Smooth muscle cell (in vitro differentiated cells): ENCODE measurements at regions not wholly inside any gene's neighbourhood (a gene's known extent, or its start where the extent isn't known, plus 50 kb on each side); places are given as distances from the start of the nearest gene placed in this dataset.

Experiments used
- DNase-seq: peaks from one replicate; lab custom pipeline; 2025; ENCODE audit not compliant: unreplicated experiment; lab: John Stamatoyannopoulos, UW
- H2AFZ ChIP-seq: fragments of 200-600 bp; sonication (generic); 2 replicates; pipeline ENCODE4 v1.6.0; 2016; ENCODE audit warnings: antibody characterized with exemption, low read depth, mild to moderate bottlenecking
- H3F3A ChIP-seq: fragments of 200-600 bp; sonication (generic); 2 replicates; pipeline ENCODE4 v1.6.0; 2017; ENCODE audit warnings: antibody characterized with exemption, low read depth
- H3K27ac ChIP-seq: fragments of 200-600 bp; sonication (generic); 2 replicates; pipeline ENCODE4 v1.5.1; 2016; ENCODE audit warnings: low read depth, mild to moderate bottlenecking
- H3K27me3 ChIP-seq: fragments of 200-600 bp; sonication (generic); 2 replicates; pipeline ENCODE4 v1.6.1; 2016; ENCODE audit warnings: low read depth, mild to moderate bottlenecking
- H3K36me3 ChIP-seq: fragments of 200-600 bp; sonication (generic); 2 replicates; pipeline ENCODE4 v1.5.1; 2016; ENCODE audit warnings: low read depth
- H3K4me1 ChIP-seq: fragments of 200-600 bp; sonication (generic); 2 replicates; pipeline ENCODE4 v1.5.1; 2016; ENCODE audit warnings: low read depth
- H3K4me2 ChIP-seq: fragments of 200-600 bp; sonication (generic); 2 replicates; pipeline ENCODE4 v1.6.0; 2016; ENCODE audit warnings: mild to moderate bottlenecking
- H3K4me3 ChIP-seq: fragments of 200-600 bp; sonication (generic); 2 replicates; pipeline ENCODE4 v1.5.1; 2016; ENCODE audit warnings: mild to moderate bottlenecking
- H3K79me2 ChIP-seq: fragments of 200-600 bp; sonication (generic); 2 replicates; pipeline ENCODE4 v1.6.0; 2016; ENCODE audit warnings: low read depth, mild to moderate bottlenecking
- H3K9ac ChIP-seq: fragments of 200-600 bp; sonication (generic); 2 replicates; pipeline ENCODE4 v1.6.0; 2016; ENCODE audit warnings: low read depth
- H3K9me3 ChIP-seq: fragments of 200-600 bp; sonication (generic); replicated peaks from 2 replicates; pipeline ENCODE4 v1.5.1; 2016; ENCODE audit warnings: low read depth
- H4K20me1 ChIP-seq: fragments of 200-600 bp; sonication (generic); 2 replicates; pipeline ENCODE4 v1.6.0; 2016; ENCODE audit warnings: low read depth
- CTCF ChIP-seq: fragments of 200-600 bp; sonication (generic); IDR thresholded peaks from 2 replicates; pipeline ENCODE4 v1.5.1; 2017; ENCODE audit warnings: borderline replicate concordance, mild to moderate bottlenecking, antibody characterized with exemption; ENCODE audit not compliant: insufficient read depth, poor library complexity, severe bottlenecking
- WGBS: methylation state at CpG from one replicate; pipeline ENCODE4 v1.1.7; 2016; ENCODE audit warnings: low lambda C conversion rate; 5-methylcytosine and 5-hydroxymethylcytosine counted together

GRCh38 chr7:33825644-33826043 is 79.7 kb upstream of the BMPER start:
- no peak overlapping the region for H3K4me3 ChIP-seq
- no peaks in the 10 kb centered on the region for H3K36me3 ChIP-seq
- H3K9me3 ChIP-seq: no peaks in the 10 kb centered on the region
- H3F3A ChIP-seq: no peaks in the 10 kb centered on the region
- no peak for TF ChIP-seq CTCF
- no peak overlapping the region for H3K4me2 ChIP-seq
- no peak overlapping the region for H2AFZ ChIP-seq
- H3K27ac ChIP-seq: no peak overlapping the region
- no peaks in the 10 kb centered on the region for H4K20me1 ChIP-seq
- H3K79me2 ChIP-seq: no peaks in the 10 kb centered on the region
- 67% methylated on average over 1 of the region's 1 CpG for WGBS
- H3K4me1 ChIP-seq: no peaks in the 10 kb centered on the region
- no peak overlapping the region for H3K9ac ChIP-seq
- DNase-seq: no peak
- peaks cover 42% of the 10 kb centered on the region for H3K27me3 ChIP-seq

GRCh38 chr7:33829536-33829935 is 75.8 kb upstream of the BMPER start:
- DNase-seq: no peak
- Histone ChIP-seq H3K27ac (no peak overlapping the region), H3K4me3 (no peak overlapping the region), H3K4me1 (no peaks in the 10 kb centered on the region), H3K9me3 (no peaks in the 10 kb centered on the region), H4K20me1 (no peaks in the 10 kb centered on the region), H3K4me2 (no peak overlapping the region), H3K36me3 (no peaks in the 10 kb centered on the region), H3F3A (no peaks in the 10 kb centered on the region), H2AFZ (no peak overlapping the region), H3K9ac (no peak overlapping the region), H3K27me3 (peaks cover 57% of the 10 kb centered on the region), H3K79me2 (no peaks in the 10 kb centered on the region)
- no peak for TF ChIP-seq CTCF
- WGBS: 94% methylated on average over 4 of the region's 4 CpGs

- no peak overlapping the region for H3K4me3 ChIP-seq
- no peak overlapping the region for H3K27ac ChIP-seq
- no peaks in the 10 kb centered on the region for H3K9me3 ChIP-seq
- no peaks in the 10 kb centered on the region for H3K79me2 ChIP-seq
- no peaks in the 10 kb centered on the region for H3K4me1 ChIP-seq
- no peak for TF ChIP-seq CTCF
- H3F3A ChIP-seq: no peaks in the 10 kb centered on the region
- H3K4me2 ChIP-seq: no peak overlapping the region
- DNase-seq: no peak
- peaks cover 61% of the 10 kb centered on the region for H3K27me3 ChIP-seq
- H3K36me3 ChIP-seq: no peaks in the 10 kb centered on the region
- WGBS: 91% methylated on average over 10 of the region's 10 CpGs
- H4K20me1 ChIP-seq: no peaks in the 10 kb centered on the region
- H3K9ac ChIP-seq: no peak overlapping the region
- no peak overlapping the region for H2AFZ ChIP-seq
Measured at GRCh38 chr7:33831389-33832141, 73.8 kb upstream of the BMPER start.

GRCh38 chr7:33832271-33832721 is 73.0 kb upstream of the BMPER start:
- H3K9me3 ChIP-seq: no peaks in the 10 kb centered on the region
- no peak for DNase-seq
- H2AFZ ChIP-seq: no peak overlapping the region
- H3K36me3 ChIP-seq: no peaks in the 10 kb centered on the region
- H4K20me1 ChIP-seq: no peaks in the 10 kb centered on the region
- peak overlapping the region; percentile 32 for H3K4me2 ChIP-seq
- no peaks in the 10 kb centered on the region for H3K79me2 ChIP-seq
- H3K9ac ChIP-seq: no peak overlapping the region
- H3K27ac ChIP-seq: no peak overlapping the region
- no peak for TF ChIP-seq CTCF
- no peaks in the 10 kb centered on the region for H3F3A ChIP-seq
- H3K4me3 ChIP-seq: no peak overlapping the region
- H3K27me3 ChIP-seq: peaks cover 61% of the 10 kb centered on the region
- no peaks in the 10 kb centered on the region for H3K4me1 ChIP-seq
- 15% methylated on average over 7 of the region's 7 CpGs for WGBS
